SK-N-SH treated with all-trans-retinoic acid at 6 μM for 48 hours (cell line): ENCODE measurements at regions not wholly inside any gene's neighbourhood (a gene's known extent, or its start where the extent isn't known, plus 50 kb on each side); places are given as distances from the start of the nearest gene placed in this dataset.

Experiments used
- ARNTL ChIP-seq: fragments of 450-650 bp; formaldehyde crosslinking; IDR thresholded peaks from 2 replicates; pipeline ENCODE4 v1.5.0; 2020; ENCODE audit warnings: low read depth, mild to moderate bottlenecking, moderate library complexity, borderline replicate concordance
- ZFP3 ChIP-seq: fragments of 250-450 bp; sonication (Bioruptor Pico); IDR thresholded peaks from 2 replicates; pipeline ENCODE4 v1.5.0; 2020; ENCODE audit warnings: mild to moderate bottlenecking, moderate library complexity

GRCh38 chr5:74030371-74030770 is 404.4 kb downstream of the ARHGEF28 start:
- no peak for TF ChIP-seq ARNTL (CRISPR knock-in tag)
- no peak for TF ChIP-seq ZFP3 (CRISPR knock-in tag)
